OCI-LY1 (cell line): ENCODE measurements at regions not wholly inside any gene's neighbourhood (a gene's known extent, or its start where the extent isn't known, plus 50 kb on each side); places are given as distances from the start of the nearest gene placed in this dataset.

ENCODE experiments used
- CTCF ChIP-seq: fragments of 200-600 bp; sonication (generic), shearing (Covaris generic); IDR thresholded peaks from 2 replicates; pipeline ENCODE4 v1.5.1; 2017; ENCODE audit warnings: mild to moderate bottlenecking, antibody characterized with exemption, low read length, moderate library complexity, mixed read lengths
- EZH2 ChIP-seq: fragments of 200-600 bp; sonication (generic), shearing (Covaris generic); IDR thresholded peaks from 2 replicates; pipeline ENCODE4 v1.8.0; 2017; ENCODE audit warnings: borderline replicate concordance, mixed run types, mild to moderate bottlenecking, antibody characterized with exemption, low read length, moderate library complexity, mixed read lengths

- no peak for TF ChIP-seq CTCF
- TF ChIP-seq EZH2: no peak
These were observed 91.7 kb upstream of the ACVR1 start for GRCh38 chr2:157967856-157968255.
